ENCODE measurements at regions not wholly inside any gene's neighbourhood (a gene's known extent, or its start where the extent isn't known, plus 50 kb on each side); places are given as distances from the start of the nearest gene placed in this dataset.

DNA sequence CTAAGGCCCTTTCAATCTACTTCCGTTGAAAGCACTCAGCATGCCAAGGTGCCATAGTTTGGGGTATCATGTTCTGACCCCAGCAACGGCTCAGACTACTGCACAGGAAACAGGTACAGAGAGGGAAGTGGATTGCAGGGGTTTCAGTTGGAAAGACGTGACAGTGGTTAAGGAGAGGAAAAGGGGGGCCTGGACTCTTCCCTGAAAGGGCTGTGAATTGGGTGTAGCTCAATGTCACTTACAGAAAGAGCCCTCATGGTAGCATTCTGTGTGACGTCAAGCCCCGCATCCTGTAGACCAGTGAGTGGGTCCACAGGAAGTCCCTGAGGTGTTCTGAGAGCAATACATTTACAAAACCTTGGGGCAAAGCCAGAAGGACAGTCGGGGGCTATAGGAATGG is 121.5 kb upstream of the GYPC start:
- 59% methylated on average over 6 of the region's 6 CpGs for WGBS
- H3K9me3 ChIP-seq (ENCODE audit: control insufficient read depth in 4 of 4, low read length in 3 of 4), result no peaks in the 10 kb centered on the region

DNA sequence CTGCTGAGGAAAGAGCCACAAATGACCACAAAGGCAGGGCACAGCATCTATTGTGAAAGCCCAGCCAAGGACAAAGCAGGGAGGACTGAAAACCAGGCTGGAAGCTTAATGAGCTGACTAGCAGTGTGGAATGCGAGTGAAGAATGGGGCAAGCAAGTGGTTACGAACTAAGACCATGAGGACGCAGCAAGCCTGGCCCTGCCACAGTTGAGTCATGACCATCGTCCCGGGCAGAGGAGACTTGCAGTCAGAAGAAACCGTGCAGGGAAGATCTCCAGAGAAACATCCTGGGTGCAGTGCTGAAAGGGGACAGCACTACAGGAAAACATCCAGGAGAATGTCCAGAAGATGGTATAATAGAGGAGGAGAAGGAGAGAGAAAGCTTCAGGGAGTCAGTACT is 120.5 kb upstream of the GYPC start:
- no peak overlapping the region for H3K4me3 ChIP-seq (ENCODE audit: low read depth in 1 of 3, low read length in 3 of 3)
- H3K36me3 ChIP-seq (ENCODE audit: control insufficient read depth in 4 of 4, insufficient read depth in 3 of 4, low read depth in 1 of 4, low read length in 3 of 4), result no peaks in the 10 kb centered on the region
- WGBS, result 85% methylated on average over 6 of the region's 6 CpGs
- no peaks in the 10 kb centered on the region for H3K9me3 ChIP-seq (ENCODE audit: control insufficient read depth in 4 of 4, low read length in 3 of 4)
- DNase-seq (ENCODE audit: low spot score), result no peak
- H3K4me1 ChIP-seq (ENCODE audit: control insufficient read depth in 4 of 4, insufficient read depth in 4 of 4, low read length in 3 of 4), result no peaks in the 10 kb centered on the region
- TF ChIP-seq SP1 (IDR thresholded peaks at IDR 0.05) (no peak), RXRA (IDR thresholded peaks at IDR 0.05) (no peak), JUND (IDR thresholded peaks at IDR 0.05) (no peak), RAD21 (IDR thresholded peaks at IDR 0.05) (no peak), HNF4G (IDR thresholded peaks at IDR 0.05) (no peak), FOXA1 (IDR thresholded peaks at IDR 0.05) (no peak)
- TF ChIP-seq, protein P1, sequence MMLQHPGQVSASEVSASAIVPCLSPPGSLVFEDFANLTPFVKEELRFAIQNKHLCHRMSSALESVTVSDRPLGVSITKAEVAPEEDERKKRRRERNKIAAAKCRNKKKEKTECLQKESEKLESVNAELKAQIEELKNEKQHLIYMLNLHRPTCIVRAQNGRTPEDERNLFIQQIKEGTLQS (IDR thresholded peaks at IDR 0.05), result no peak
- TF ChIP-seq, protein P2, sequence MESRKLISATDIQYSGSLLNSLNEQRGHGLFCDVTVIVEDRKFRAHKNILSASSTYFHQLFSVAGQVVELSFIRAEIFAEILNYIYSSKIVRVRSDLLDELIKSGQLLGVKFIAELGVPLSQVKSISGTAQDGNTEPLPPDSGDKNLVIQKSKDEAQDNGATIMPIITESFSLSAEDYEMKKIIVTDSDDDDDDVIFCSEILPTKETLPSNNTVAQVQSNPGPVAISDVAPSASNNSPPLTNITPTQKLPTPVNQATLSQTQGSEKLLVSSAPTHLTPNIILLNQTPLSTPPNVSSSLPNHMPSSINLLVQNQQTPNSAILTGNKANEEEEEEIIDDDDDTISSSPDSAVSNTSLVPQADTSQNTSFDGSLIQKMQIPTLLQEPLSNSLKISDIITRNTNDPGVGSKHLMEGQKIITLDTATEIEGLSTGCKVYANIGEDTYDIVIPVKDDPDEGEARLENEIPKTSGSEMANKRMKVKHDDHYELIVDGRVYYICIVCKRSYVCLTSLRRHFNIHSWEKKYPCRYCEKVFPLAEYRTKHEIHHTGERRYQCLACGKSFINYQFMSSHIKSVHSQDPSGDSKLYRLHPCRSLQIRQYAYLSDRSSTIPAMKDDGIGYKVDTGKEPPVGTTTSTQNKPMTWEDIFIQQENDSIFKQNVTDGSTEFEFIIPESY (IDR thresholded peaks at IDR 0.05), result no peak
- no peaks in the 10 kb centered on the region for H3K27me3 ChIP-seq (ENCODE audit: control insufficient read depth in 4 of 4, insufficient read depth in 4 of 4, low read length in 3 of 4)
- no peak overlapping the region for H3K27ac ChIP-seq (ENCODE audit: low read depth in 1 of 2, low read length in 2 of 2)
- H3K9ac ChIP-seq (ENCODE audit: low read depth in 1 of 2, low read length in 2 of 2), result no peak overlapping the region

More for the DNA sequence above, 121.5 kb upstream of the GYPC start:
- TF ChIP-seq FOXA2 (IDR thresholded peaks at IDR 0.05) (no peak), TAF1 (conservative IDR thresholded peaks at IDR 0.05) (no peak), HNF4G (IDR thresholded peaks at IDR 0.05) (no peak), EGR1 (IDR thresholded peaks at IDR 0.05; ENCODE audit: low read depth in 2 of 2) (no peak), NR2F2 (IDR thresholded peaks at IDR 0.05) (no peak), RAD21 (IDR thresholded peaks at IDR 0.05) (no peak), FOXA1 (IDR thresholded peaks at IDR 0.05) (no peak), JUND (IDR thresholded peaks at IDR 0.05) (no peak), RXRA (IDR thresholded peaks at IDR 0.05) (no peak), YY1 (IDR thresholded peaks at IDR 0.05) (no peak), GABPA (IDR thresholded peaks at IDR 0.05 in 1 of 2, conservative IDR thresholded peaks at IDR 0.05 in 1 of 2) (no peak), SP1 (IDR thresholded peaks at IDR 0.05) (no peak), HNF4A (conservative IDR thresholded peaks at IDR 0.05) (no peak)
- TF ChIP-seq, protein P2 (IDR thresholded peaks at IDR 0.05), result no peak
- TF ChIP-seq, protein P3, sequence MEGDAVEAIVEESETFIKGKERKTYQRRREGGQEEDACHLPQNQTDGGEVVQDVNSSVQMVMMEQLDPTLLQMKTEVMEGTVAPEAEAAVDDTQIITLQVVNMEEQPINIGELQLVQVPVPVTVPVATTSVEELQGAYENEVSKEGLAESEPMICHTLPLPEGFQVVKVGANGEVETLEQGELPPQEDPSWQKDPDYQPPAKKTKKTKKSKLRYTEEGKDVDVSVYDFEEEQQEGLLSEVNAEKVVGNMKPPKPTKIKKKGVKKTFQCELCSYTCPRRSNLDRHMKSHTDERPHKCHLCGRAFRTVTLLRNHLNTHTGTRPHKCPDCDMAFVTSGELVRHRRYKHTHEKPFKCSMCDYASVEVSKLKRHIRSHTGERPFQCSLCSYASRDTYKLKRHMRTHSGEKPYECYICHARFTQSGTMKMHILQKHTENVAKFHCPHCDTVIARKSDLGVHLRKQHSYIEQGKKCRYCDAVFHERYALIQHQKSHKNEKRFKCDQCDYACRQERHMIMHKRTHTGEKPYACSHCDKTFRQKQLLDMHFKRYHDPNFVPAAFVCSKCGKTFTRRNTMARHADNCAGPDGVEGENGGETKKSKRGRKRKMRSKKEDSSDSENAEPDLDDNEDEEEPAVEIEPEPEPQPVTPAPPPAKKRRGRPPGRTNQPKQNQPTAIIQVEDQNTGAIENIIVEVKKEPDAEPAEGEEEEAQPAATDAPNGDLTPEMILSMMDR (IDR thresholded peaks at IDR 0.05; ENCODE audit: low read depth, low read length, missing input control), result no peak
- TF ChIP-seq, protein P1 (IDR thresholded peaks at IDR 0.05), result no peak
- TF ChIP-seq, protein P4, sequence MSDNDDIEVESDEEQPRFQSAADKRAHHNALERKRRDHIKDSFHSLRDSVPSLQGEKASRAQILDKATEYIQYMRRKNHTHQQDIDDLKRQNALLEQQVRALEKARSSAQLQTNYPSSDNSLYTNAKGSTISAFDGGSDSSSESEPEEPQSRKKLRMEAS (IDR thresholded peaks at IDR 0.05), result no peak
- TF ChIP-seq, protein P5, sequence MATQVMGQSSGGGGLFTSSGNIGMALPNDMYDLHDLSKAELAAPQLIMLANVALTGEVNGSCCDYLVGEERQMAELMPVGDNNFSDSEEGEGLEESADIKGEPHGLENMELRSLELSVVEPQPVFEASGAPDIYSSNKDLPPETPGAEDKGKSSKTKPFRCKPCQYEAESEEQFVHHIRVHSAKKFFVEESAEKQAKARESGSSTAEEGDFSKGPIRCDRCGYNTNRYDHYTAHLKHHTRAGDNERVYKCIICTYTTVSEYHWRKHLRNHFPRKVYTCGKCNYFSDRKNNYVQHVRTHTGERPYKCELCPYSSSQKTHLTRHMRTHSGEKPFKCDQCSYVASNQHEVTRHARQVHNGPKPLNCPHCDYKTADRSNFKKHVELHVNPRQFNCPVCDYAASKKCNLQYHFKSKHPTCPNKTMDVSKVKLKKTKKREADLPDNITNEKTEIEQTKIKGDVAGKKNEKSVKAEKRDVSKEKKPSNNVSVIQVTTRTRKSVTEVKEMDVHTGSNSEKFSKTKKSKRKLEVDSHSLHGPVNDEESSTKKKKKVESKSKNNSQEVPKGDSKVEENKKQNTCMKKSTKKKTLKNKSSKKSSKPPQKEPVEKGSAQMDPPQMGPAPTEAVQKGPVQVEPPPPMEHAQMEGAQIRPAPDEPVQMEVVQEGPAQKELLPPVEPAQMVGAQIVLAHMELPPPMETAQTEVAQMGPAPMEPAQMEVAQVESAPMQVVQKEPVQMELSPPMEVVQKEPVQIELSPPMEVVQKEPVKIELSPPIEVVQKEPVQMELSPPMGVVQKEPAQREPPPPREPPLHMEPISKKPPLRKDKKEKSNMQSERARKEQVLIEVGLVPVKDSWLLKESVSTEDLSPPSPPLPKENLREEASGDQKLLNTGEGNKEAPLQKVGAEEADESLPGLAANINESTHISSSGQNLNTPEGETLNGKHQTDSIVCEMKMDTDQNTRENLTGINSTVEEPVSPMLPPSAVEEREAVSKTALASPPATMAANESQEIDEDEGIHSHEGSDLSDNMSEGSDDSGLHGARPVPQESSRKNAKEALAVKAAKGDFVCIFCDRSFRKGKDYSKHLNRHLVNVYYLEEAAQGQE (IDR thresholded peaks at IDR 0.05), result no peak
- DNase-seq (ENCODE audit: low spot score), result no peak
- no peaks in the 10 kb centered on the region for H3K27me3 ChIP-seq (ENCODE audit: control insufficient read depth in 4 of 4, insufficient read depth in 4 of 4, low read length in 3 of 4)
- no peak overlapping the region for H3K27ac ChIP-seq (ENCODE audit: low read depth in 1 of 2, low read length in 2 of 2)
- no peak overlapping the region for H3K9ac ChIP-seq (ENCODE audit: low read depth in 1 of 2, low read length in 2 of 2)
- no peaks in the 10 kb centered on the region for H3K36me3 ChIP-seq (ENCODE audit: control insufficient read depth in 4 of 4, insufficient read depth in 3 of 4, low read depth in 1 of 4, low read length in 3 of 4)
- H3K4me1 ChIP-seq (ENCODE audit: control insufficient read depth in 4 of 4, insufficient read depth in 4 of 4, low read length in 3 of 4), result no peaks in the 10 kb centered on the region
- no peak overlapping the region for H3K4me3 ChIP-seq (ENCODE audit: low read depth in 1 of 3, low read length in 3 of 3)
